K562 (cell line): ENCODE measurements at regions not wholly inside any gene's neighbourhood (a gene's known extent, or its start where the extent isn't known, plus 50 kb on each side); places are given as distances from the start of the nearest gene placed in this dataset.

Experiments used
- ATAC-seq: fragments of 200-7000 bp; cut with Tn5 transposase; 3 replicates; pipeline ENCODE4 v1.9.1; 2020; ENCODE audit warnings: moderate library complexity
- BruUV-seq: library from RNA; stranded (reverse); fragments of 400-500 nt; replicated peaks from 2 replicates; lab custom pipeline; 2021; lab: Mats Ljungman, UMichigan
- CTCF ChIA-PET: fragments of 300-600 bp; formaldehyde crosslinking; extraction: SDS; loops from one replicate; lab custom pipeline; 2021; ENCODE audit warnings: low intra/inter-chr PET ratio; lab: Yijun Ruan, JAX
- POLR2A ChIA-PET: fragments of 300-600, 350-650 bp; sonication (Branson Sonifier 250); formaldehyde crosslinking; extraction: SDS; loops from one replicate; lab custom pipeline; 2021; ENCODE audit warnings: antibody characterized with exemption, inconsistent platforms; lab: Yijun Ruan, JAX
- DNase-seq, 4 experiments: peaks; one replicate each; pipeline versions ENCODE4 v3.0.0 to v3.0.0-alpha.2; 2011 to 2018; ENCODE audit warnings: low spot score in 3 of 4, mixed read lengths in 3 of 4; ENCODE audit errors: extremely low read depth in 1 of 4
- FAIRE-seq: peaks from 2 replicates; lab custom pipeline; 2011; peaks lifted over from hg19 to GRCh38; lab: Jason Lieb, UNC
- H2AFZ ChIP-seq: 2 replicates; pipeline ENCODE4 v1.6.0; 2011; ENCODE audit warnings: low read depth, low read length, control low read depth, inconsistent platforms
- H3K27ac ChIP-seq: fragments of 200-600 bp; 3 replicates; pipeline ENCODE4 v1.8.0; 2011; ENCODE audit warnings: low read depth, mild to moderate bottlenecking, control low read depth, inconsistent platforms, low read length, moderate library complexity, mixed read lengths; ENCODE audit errors: extremely low read depth
- H3K27me3 ChIP-seq, 2 experiments: fragments of 300-600 bp in 1 of 2; 2 replicates in 1 of 2; 3 replicates in 1 of 2; pipeline versions ENCODE4 v1.6.0 to v1.8.0; 2011; ENCODE audit warnings: inconsistent platforms in 2 of 2, low read length in 2 of 2, mild to moderate bottlenecking in 1 of 2, mixed read lengths in 1 of 2, moderate library complexity in 1 of 2; ENCODE audit not compliant: control insufficient read depth in 2 of 2, insufficient read depth in 2 of 2
- H3K36me3 ChIP-seq: fragments of 300-600 bp; 3 replicates; pipeline ENCODE4 v1.8.0; 2011; ENCODE audit warnings: mild to moderate bottlenecking, low read length, inconsistent platforms; ENCODE audit not compliant: control insufficient read depth, insufficient read depth
- H3K4me1 ChIP-seq, 2 experiments: fragments of 200-600 bp in 1 of 2; replicated peaks in 1 of 2; 2 replicates in 1 of 2; 3 replicates in 1 of 2; pipeline versions ENCODE4 v1.5.1 to v1.8.0; 2011; ENCODE audit warnings: inconsistent platforms in 2 of 2, low read length in 2 of 2, mild to moderate bottlenecking in 1 of 2, mixed read lengths in 1 of 2, moderate library complexity in 1 of 2; ENCODE audit not compliant: control insufficient read depth in 2 of 2, insufficient read depth in 2 of 2
- H3K4me2 ChIP-seq: 2 replicates; pipeline ENCODE4 v1.6.1; 2011; ENCODE audit warnings: low read length, control low read depth, inconsistent platforms, mixed read lengths; ENCODE audit not compliant: insufficient read depth
- H3K4me3 ChIP-seq: fragments of 200-600 bp; sonication (generic), shearing (Covaris generic); 2 replicates; pipeline ENCODE4 v1.5.1; 2016; ENCODE audit warnings: control low read depth, inconsistent platforms
- H3K79me2 ChIP-seq: fragments of 200-600 bp; 3 replicates; pipeline ENCODE4 v1.8.0; 2011; ENCODE audit warnings: low read length, inconsistent platforms; ENCODE audit not compliant: control insufficient read depth, insufficient read depth
- H3K9ac ChIP-seq, 2 experiments: 2 replicates each; pipeline versions ENCODE4 v1.6.0 to v1.6.1; 2011; ENCODE audit warnings: low read depth in 2 of 2, low read length in 2 of 2, control low read depth in 1 of 2, inconsistent platforms in 1 of 2, mild to moderate bottlenecking in 1 of 2, mixed read lengths in 1 of 2; ENCODE audit not compliant: insufficient read depth in 1 of 2
- H3K9me1 ChIP-seq: one replicate; pipeline ENCODE4 v1.6.0; 2011; ENCODE audit warnings: inconsistent platforms, mild to moderate bottlenecking, low read length, moderate library complexity; ENCODE audit not compliant: control insufficient read depth, insufficient read depth
- H3K9me3 ChIP-seq: replicated peaks from 2 replicates; pipeline ENCODE4 v1.5.1; 2011; ENCODE audit warnings: low read depth, low read length, inconsistent platforms; ENCODE audit not compliant: control insufficient read depth, insufficient read depth
- H4K20me1 ChIP-seq: replicated peaks from 2 replicates; pipeline ENCODE4 v1.6.1; 2011; ENCODE audit warnings: low read length, inconsistent platforms, mixed read lengths; ENCODE audit not compliant: control insufficient read depth, insufficient read depth
- CBFA2T2 ChIP-seq: fragments of 450-650 bp; conservative IDR thresholded peaks from 2 replicates; pipeline ENCODE4 v1.6.1; 2017; ENCODE audit warnings: mild to moderate bottlenecking
- EP300 ChIP-seq: IDR thresholded peaks from 2 replicates; pipeline ENCODE4 v1.6.1; 2012; ENCODE audit warnings: low read length, improper control_type of control experiment
- HEY1 ChIP-seq: fragments of 250-450 bp; sonication (Bioruptor Pico); IDR thresholded peaks from 2 replicates; pipeline ENCODE4 v1.5.0; 2020; ENCODE audit warnings: mild to moderate bottlenecking, moderate library complexity, borderline replicate concordance
- HSF4 ChIP-seq: fragments of 250-450 bp; sonication (Bioruptor Pico); IDR thresholded peaks from 2 replicates; pipeline ENCODE4 v2.1.2; 2022; ENCODE audit warnings: mild to moderate bottlenecking, moderate library complexity, borderline replicate concordance
- NR2F6 ChIP-seq: fragments of 450-650 bp; formaldehyde crosslinking; IDR thresholded peaks from 2 replicates; pipeline ENCODE4 v1.4.0; 2020; ENCODE audit warnings: mild to moderate bottlenecking
- SMAD4 ChIP-seq: fragments of 250-450 bp; sonication (Bioruptor Pico); conservative IDR thresholded peaks from 2 replicates; pipeline ENCODE4 v1.8.0; 2021; ENCODE audit warnings: inconsistent platforms, mild to moderate bottlenecking, moderate library complexity
- SRSF9 ChIP-seq: fragments of 200-400 bp; formaldehyde crosslinking; IDR thresholded peaks from 2 replicates; pipeline ENCODE4 v1.6.1; 2017; ENCODE audit warnings: low read depth, low read length, borderline replicate concordance
- ZNF134 ChIP-seq: fragments of 250-450 bp; sonication (Bioruptor Pico); conservative IDR thresholded peaks from 2 replicates; pipeline ENCODE4 v1.4.0; 2020
- ZNF212 ChIP-seq: fragments of 450-650 bp; formaldehyde crosslinking; IDR thresholded peaks from 2 replicates; pipeline ENCODE4 v1.4.0; 2020; ENCODE audit warnings: mild to moderate bottlenecking
- ZNF3 ChIP-seq: fragments of 250-450 bp; sonication (Bioruptor Pico); IDR thresholded peaks from 2 replicates; pipeline ENCODE4 v1.5.0; 2021; ENCODE audit warnings: mild to moderate bottlenecking, moderate library complexity
- WGBS: fragments of 100-300 bp; shearing (Covaris generic); methylation state at CpG from one replicate; pipeline ENCODE4 v1.1.6; 2016; ENCODE audit warnings: low coverage, mixed read lengths; ENCODE audit not compliant: insufficient coverage; ENCODE audit errors: missing lambda C conversion rate; 5-methylcytosine and 5-hydroxymethylcytosine counted together
- in situ Hi-C: fragments of 300-500 bp; cut with MboI; formaldehyde crosslinking; loops from 4 replicates; pipeline ENCODE4 v1.15.0; 2018; ENCODE audit warnings: inconsistent platforms, mixed read lengths
- intact Hi-C: fragments of 100-400 bp; cut with micrococcal nuclease; formaldehyde crosslinking; loops from 2 replicates; pipeline ENCODE4 v1.14.2; 2022
- TF ChIP-seq, protein P1 (sequence below), 2 experiments: IDR thresholded peaks; 2 replicates each; pipeline ENCODE4 v1.6.1; 2011; ENCODE audit warnings: borderline replicate concordance in 1 of 2, control low read depth in 1 of 2, low read depth in 1 of 2, low read length in 1 of 2, mild to moderate bottlenecking in 1 of 2, mixed read lengths in 1 of 2, moderate library complexity in 1 of 2; ENCODE audit not compliant: insufficient read depth in 1 of 2, insufficient read length in 1 of 2, poor library complexity in 1 of 2, severe bottlenecking in 1 of 2; ENCODE audit errors: extremely low read depth in 1 of 2
- TF ChIP-seq, protein P2 (sequence below): fragments of 450-650 bp; formaldehyde crosslinking; IDR thresholded peaks from 2 replicates; pipeline ENCODE4 v1.4.0; 2022; ENCODE audit warnings: mild to moderate bottlenecking, moderate library complexity
- TF ChIP-seq, protein P3 (sequence below): fragments of 450-650 bp; IDR thresholded peaks from 2 replicates; pipeline ENCODE4 v1.7.0; 2016; ENCODE audit warnings: borderline replicate concordance
- TF ChIP-seq, protein P4 (sequence below): fragments of 450-650 bp; IDR thresholded peaks from 2 replicates; pipeline ENCODE4 v1.6.1; 2016; ENCODE audit warnings: borderline replicate concordance
- TF ChIP-seq, protein P5 (sequence below), 3 experiments: IDR thresholded peaks in 2 of 3; conservative IDR thresholded peaks in 1 of 3; 2 replicates each; pipeline ENCODE4 v1.5.1; 2011 to 2012; ENCODE audit warnings: low read length in 3 of 3, mild to moderate bottlenecking in 3 of 3, control low read depth in 2 of 3, improper control_type of control experiment in 1 of 3, inconsistent platforms in 1 of 3, low read depth in 1 of 3, mixed read lengths in 1 of 3, moderate library complexity in 1 of 3; ENCODE audit not compliant: insufficient read depth in 2 of 3

DNA sequence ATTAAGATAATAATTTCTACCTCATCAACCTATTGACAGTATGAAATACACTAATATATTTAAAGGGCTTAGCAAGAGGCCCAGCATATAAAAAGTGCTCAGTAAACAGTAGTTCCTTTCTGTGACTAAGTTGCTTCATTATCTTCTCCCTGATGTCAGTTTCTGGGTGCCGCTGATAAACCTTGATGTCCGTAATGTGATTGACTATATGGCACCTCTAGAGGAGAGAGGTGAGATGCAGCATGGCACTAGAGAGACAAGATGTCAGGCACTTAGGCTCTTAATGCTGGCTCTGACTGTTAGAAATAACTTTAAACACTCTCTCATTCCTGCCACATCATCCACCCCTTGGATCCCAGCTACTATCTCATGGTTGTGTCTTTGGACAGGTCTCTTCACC lies 455.9 kb upstream of the KLF4 start:
- WGBS: 3% methylated on average over 2 of the region's 2 CpGs
- Histone ChIP-seq H2AFZ (no peak overlapping the region), H3K27me3 (0 out of 5 replicates have a peak, but pooled peaks cover 0 to 3% of the 10 kb centered on the region in 2 experiments), H3K27ac (no peak overlapping the region), H3K4me2 (no peak overlapping the region), H3K9me3 (no peaks in the 10 kb centered on the region), H3K9me1 (no peaks in the 10 kb centered on the region), H3K79me2 (no peaks in the 10 kb centered on the region), H3K4me1 (peaks cover 0 to 3% of the 10 kb centered on the region in 2 experiments; a peak in 1 of 5 replicates), H3K36me3 (no peaks in the 10 kb centered on the region), H3K9ac (no peak overlapping the region), H4K20me1 (no peaks in the 10 kb centered on the region), H3K4me3 (no peak overlapping the region)
- DNase-seq (peak; percentile 11 to 32 (median 18)), ATAC-seq (peak; percentile 64), FAIRE-seq (no peak)
- intact Hi-C loops (no loop called here), in situ Hi-C loops (no loop called here)
- BruUV-seq: no TSS peak
- ChIA-PET POLR2A (no interaction called here), CTCF (no interaction called here)
- TF ChIP-seq SRSF9 (no peak), HEY1 (CRISPR knock-in tag) (no peak), HSF4 (CRISPR knock-in tag) (no peak), CBFA2T2 (peak; percentile 23; the same call in 1 of the 2 replicates), ZNF134 (no peak), ZNF3 (CRISPR knock-in tag) (no peak), SMAD4 (CRISPR knock-in tag) (no peak), NR2F6 (CRISPR knock-in tag) (no peak), EP300 (peak; percentile 7; the same call in 1 of the 2 replicates), ZNF212 (CRISPR knock-in tag) (no peak)
- TF ChIP-seq, protein P1, sequence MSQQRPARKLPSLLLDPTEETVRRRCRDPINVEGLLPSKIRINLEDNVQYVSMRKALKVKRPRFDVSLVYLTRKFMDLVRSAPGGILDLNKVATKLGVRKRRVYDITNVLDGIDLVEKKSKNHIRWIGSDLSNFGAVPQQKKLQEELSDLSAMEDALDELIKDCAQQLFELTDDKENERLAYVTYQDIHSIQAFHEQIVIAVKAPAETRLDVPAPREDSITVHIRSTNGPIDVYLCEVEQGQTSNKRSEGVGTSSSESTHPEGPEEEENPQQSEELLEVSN (IDR thresholded peaks at IDR 0.05; ENCODE audit: borderline replicate concordance in 1 of 2, extremely low read depth in 1 of 2, insufficient read depth in 1 of 2, insufficient read length in 1 of 2, low read depth in 1 of 2, low read length in 1 of 2, poor library complexity in 1 of 2, severe bottlenecking in 1 of 2): no peak
- TF ChIP-seq, protein P2, sequence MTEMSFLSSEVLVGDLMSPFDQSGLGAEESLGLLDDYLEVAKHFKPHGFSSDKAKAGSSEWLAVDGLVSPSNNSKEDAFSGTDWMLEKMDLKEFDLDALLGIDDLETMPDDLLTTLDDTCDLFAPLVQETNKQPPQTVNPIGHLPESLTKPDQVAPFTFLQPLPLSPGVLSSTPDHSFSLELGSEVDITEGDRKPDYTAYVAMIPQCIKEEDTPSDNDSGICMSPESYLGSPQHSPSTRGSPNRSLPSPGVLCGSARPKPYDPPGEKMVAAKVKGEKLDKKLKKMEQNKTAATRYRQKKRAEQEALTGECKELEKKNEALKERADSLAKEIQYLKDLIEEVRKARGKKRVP: no peak
- TF ChIP-seq, protein P3, sequence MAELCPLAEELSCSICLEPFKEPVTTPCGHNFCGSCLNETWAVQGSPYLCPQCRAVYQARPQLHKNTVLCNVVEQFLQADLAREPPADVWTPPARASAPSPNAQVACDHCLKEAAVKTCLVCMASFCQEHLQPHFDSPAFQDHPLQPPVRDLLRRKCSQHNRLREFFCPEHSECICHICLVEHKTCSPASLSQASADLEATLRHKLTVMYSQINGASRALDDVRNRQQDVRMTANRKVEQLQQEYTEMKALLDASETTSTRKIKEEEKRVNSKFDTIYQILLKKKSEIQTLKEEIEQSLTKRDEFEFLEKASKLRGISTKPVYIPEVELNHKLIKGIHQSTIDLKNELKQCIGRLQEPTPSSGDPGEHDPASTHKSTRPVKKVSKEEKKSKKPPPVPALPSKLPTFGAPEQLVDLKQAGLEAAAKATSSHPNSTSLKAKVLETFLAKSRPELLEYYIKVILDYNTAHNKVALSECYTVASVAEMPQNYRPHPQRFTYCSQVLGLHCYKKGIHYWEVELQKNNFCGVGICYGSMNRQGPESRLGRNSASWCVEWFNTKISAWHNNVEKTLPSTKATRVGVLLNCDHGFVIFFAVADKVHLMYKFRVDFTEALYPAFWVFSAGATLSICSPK: no peak
- TF ChIP-seq, protein P4, sequence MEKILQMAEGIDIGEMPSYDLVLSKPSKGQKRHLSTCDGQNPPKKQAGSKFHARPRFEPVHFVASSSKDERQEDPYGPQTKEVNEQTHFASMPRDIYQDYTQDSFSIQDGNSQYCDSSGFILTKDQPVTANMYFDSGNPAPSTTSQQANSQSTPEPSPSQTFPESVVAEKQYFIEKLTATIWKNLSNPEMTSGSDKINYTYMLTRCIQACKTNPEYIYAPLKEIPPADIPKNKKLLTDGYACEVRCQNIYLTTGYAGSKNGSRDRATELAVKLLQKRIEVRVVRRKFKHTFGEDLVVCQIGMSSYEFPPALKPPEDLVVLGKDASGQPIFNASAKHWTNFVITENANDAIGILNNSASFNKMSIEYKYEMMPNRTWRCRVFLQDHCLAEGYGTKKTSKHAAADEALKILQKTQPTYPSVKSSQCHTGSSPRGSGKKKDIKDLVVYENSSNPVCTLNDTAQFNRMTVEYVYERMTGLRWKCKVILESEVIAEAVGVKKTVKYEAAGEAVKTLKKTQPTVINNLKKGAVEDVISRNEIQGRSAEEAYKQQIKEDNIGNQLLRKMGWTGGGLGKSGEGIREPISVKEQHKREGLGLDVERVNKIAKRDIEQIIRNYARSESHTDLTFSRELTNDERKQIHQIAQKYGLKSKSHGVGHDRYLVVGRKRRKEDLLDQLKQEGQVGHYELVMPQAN: no peak
- TF ChIP-seq, protein P5, sequence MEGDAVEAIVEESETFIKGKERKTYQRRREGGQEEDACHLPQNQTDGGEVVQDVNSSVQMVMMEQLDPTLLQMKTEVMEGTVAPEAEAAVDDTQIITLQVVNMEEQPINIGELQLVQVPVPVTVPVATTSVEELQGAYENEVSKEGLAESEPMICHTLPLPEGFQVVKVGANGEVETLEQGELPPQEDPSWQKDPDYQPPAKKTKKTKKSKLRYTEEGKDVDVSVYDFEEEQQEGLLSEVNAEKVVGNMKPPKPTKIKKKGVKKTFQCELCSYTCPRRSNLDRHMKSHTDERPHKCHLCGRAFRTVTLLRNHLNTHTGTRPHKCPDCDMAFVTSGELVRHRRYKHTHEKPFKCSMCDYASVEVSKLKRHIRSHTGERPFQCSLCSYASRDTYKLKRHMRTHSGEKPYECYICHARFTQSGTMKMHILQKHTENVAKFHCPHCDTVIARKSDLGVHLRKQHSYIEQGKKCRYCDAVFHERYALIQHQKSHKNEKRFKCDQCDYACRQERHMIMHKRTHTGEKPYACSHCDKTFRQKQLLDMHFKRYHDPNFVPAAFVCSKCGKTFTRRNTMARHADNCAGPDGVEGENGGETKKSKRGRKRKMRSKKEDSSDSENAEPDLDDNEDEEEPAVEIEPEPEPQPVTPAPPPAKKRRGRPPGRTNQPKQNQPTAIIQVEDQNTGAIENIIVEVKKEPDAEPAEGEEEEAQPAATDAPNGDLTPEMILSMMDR (IDR thresholded peaks at IDR 0.05 in 2 of 3, conservative IDR thresholded peaks at IDR 0.05 in 1 of 3; ENCODE audit: insufficient read depth in 2 of 3, low read depth in 1 of 3, low read length in 3 of 3): peak in 1 of 3 experiments; percentile 16; a peak in 1 of 6 replicates
